ENCODE measurements at regions not wholly inside any gene's neighbourhood (a gene's known extent, or its start where the extent isn't known, plus 50 kb on each side); places are given as distances from the start of the nearest gene placed in this dataset.

- TF ChIP-seq EP300 (IDR thresholded peaks at IDR 0.05): no peak
- TF ChIP-seq POLR2A (IDR thresholded peaks at IDR 0.05; ENCODE audit: low read depth): no peak
Measured at GRCh38 chr1:198867182-198867581, 228.3 kb downstream of the PTPRC start.
